CD8-positive, alpha-beta memory T cell (primary cell): ENCODE measurements at regions not wholly inside any gene's neighbourhood (a gene's known extent, or its start where the extent isn't known, plus 50 kb on each side); places are given as distances from the start of the nearest gene placed in this dataset.
A peak's percentile ranks its signal among the peaks of the same experiment; 100 is the strongest.

Experiments used
- CTCF ChIA-PET: fragments of 350-600 bp; sonication (Branson Sonifier 250); formaldehyde crosslinking; loops from one replicate; lab custom pipeline; 2021; ENCODE audit warnings: antibody characterized with exemption; lab: Charles Lee
- POLR2A ChIA-PET: fragments of 350-600 bp; sonication (Branson Sonifier 250); formaldehyde crosslinking; loops from one replicate; lab custom pipeline; 2021; ENCODE audit warnings: antibody characterized with exemption; lab: Charles Lee
- DNase-seq, 5 donors: peaks; one replicate each; pipeline versions ENCODE4 v3.0.0 to v3.0.0-alpha.2; 2020 to 2022; ENCODE audit warnings: mixed read lengths in 1 of 5
- H3K27ac ChIP-seq: one replicate; pipeline ENCODE4 v1.7.0; 2013; ENCODE audit warnings: low read depth, mild to moderate bottlenecking, low read length, moderate library complexity
- H3K27me3 ChIP-seq: 2 replicates; pipeline ENCODE4 v1.7.0; 2013; ENCODE audit warnings: low read length, mild to moderate bottlenecking; ENCODE audit not compliant: insufficient read depth, poor library complexity, severe bottlenecking
- H3K36me3 ChIP-seq: 2 replicates; pipeline ENCODE4 v1.7.0; 2013; ENCODE audit warnings: mild to moderate bottlenecking, low read length, moderate library complexity; ENCODE audit not compliant: insufficient read depth
- H3K4me1 ChIP-seq: 2 replicates; pipeline ENCODE4 v1.7.0; 2013; ENCODE audit warnings: mild to moderate bottlenecking, low read length, moderate library complexity; ENCODE audit not compliant: insufficient read depth
- H3K4me3 ChIP-seq: 2 replicates; pipeline ENCODE4 v1.7.0; 2013; ENCODE audit warnings: mild to moderate bottlenecking, low read length
- H3K9me3 ChIP-seq: 2 replicates; pipeline ENCODE4 v1.7.0; 2013; ENCODE audit warnings: mild to moderate bottlenecking, low read length
- H3K27ac Mint-ChIP-seq, 8 donors: one replicate each; pipeline ENCODE4 v1.8.0; 2020 to 2021; ENCODE audit warnings: mixed read lengths in 8 of 8, mild to moderate bottlenecking in 6 of 8, inconsistent platforms in 3 of 8, moderate library complexity in 3 of 8
- H3K27me3 Mint-ChIP-seq, 2 donors: one replicate each; pipeline ENCODE4 v1.8.0; 2020 to 2021; ENCODE audit warnings: mixed read lengths in 2 of 2, mild to moderate bottlenecking in 1 of 2, moderate library complexity in 1 of 2
- H3K36me3 Mint-ChIP-seq, 3 donors: one replicate each; pipeline ENCODE4 v1.8.0; 2020 to 2021; ENCODE audit warnings: mixed read lengths in 3 of 3, inconsistent platforms in 1 of 3, mild to moderate bottlenecking in 1 of 3
- H3K4me1 Mint-ChIP-seq, 3 donors: one replicate each; pipeline ENCODE4 v1.8.0; 2020 to 2021; ENCODE audit warnings: mixed read lengths in 3 of 3, inconsistent platforms in 1 of 3, mild to moderate bottlenecking in 1 of 3
- H3K4me3 Mint-ChIP-seq, 7 donors: one replicate each; pipeline ENCODE4 v1.8.0; 2020 to 2021; ENCODE audit warnings: mixed read lengths in 7 of 7, mild to moderate bottlenecking in 6 of 7, moderate library complexity in 4 of 7, inconsistent platforms in 2 of 7
- H3K9me3 Mint-ChIP-seq, 5 donors: one replicate each; pipeline ENCODE4 v1.8.0; 2020 to 2022; ENCODE audit warnings: mixed read lengths in 5 of 5, mild to moderate bottlenecking in 3 of 5, moderate library complexity in 2 of 5, inconsistent platforms in 1 of 5

DNA sequence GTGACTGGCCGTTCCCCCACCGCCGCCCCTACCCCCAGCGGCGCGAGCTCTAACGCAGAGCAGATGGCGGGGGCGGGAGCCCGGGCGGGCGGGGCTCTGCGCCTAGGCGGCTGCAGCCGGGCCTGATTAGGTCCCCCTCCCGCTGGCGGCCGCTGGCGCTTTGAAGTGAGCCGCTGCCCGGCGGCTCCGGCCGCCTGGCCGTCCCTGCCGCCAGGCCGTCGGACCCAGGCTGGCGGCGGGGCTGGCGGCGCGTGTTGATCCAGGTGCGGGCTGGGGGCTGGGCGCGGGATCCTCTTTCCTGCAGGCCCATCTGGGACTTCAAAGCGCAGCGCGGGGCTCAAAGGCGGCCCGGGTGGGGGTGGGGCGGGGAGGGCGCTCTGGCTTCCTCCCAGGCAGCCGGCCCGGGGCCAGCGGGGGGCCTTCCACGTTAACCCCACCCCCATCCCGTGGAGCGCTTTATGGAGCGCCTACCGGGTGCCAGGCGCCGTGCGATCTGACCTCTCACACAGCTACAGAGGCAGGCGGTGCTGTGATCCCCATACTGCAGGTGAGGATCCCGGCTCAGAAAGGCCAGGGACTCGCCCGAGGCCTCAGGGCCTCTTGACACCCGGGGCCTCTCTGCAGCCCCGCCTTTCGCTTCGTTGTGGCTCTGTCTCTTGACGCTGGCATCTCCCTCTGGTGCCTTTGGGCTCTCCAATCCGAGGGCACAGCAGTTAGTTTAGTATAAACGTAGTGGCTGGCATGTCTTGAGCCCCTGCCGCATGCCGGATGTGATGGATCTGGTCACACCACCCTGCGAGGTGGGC, 80.0 kb upstream of the NKD1 start:
- H3K36me3 Mint-ChIP-seq: peaks cover 0 to 4% (median 0%) of the 10 kb centered on the region in 3 donors
- no peak overlapping the region for H3K4me3 ChIP-seq
- H3K4me1 ChIP-seq: no peaks in the 10 kb centered on the region
- peak overlapping the region in 1 of 8 donors; percentile 47 for H3K27ac Mint-ChIP-seq
- peaks cover 7 to 11% (median 10%) of the 10 kb centered on the region in 3 donors for H3K4me1 Mint-ChIP-seq
- peaks cover 3% of the 10 kb centered on the region for H3K27me3 ChIP-seq
- no peaks in the 10 kb centered on the region for H3K9me3 Mint-ChIP-seq
- no peaks in the 10 kb centered on the region for H3K36me3 ChIP-seq
- CTCF ChIA-PET: no interaction called here
- DNase-seq: peak in 1 of 5 donors; percentile 10
- peaks cover 30 to 67% of the 10 kb centered on the region in 2 donors for H3K27me3 Mint-ChIP-seq
- POLR2A ChIA-PET: no interaction called here
- H3K4me3 Mint-ChIP-seq: peak overlapping the region in 4 of 7 donors; percentile 52 to 80 (median 62)
- no peak overlapping the region for H3K27ac ChIP-seq
- no peaks in the 10 kb centered on the region for H3K9me3 ChIP-seq

DNA sequence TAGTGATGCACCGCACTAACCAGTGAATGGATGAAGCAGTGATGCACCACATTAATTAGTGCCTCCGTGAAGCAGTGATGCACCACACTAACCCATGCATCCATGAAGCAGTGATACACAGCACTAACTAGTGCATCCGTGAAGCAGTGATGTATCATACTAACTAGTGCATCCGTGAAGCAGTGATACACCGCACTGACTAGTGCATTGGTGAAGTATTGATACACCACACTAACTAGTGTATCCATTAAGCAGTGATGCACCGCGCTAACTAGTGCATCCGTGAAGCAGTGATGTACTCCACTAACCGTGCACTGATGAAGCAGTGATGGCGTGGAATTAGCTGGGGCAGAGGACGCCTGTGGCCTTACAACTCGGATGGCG, 80.6 kb upstream of the NKD1 start:
- H3K27me3 ChIP-seq: peaks cover 3% of the 10 kb centered on the region
- H3K4me3 Mint-ChIP-seq: peak overlapping the region in 5 of 7 donors; percentile 52 to 78 (median 63)

DNA sequence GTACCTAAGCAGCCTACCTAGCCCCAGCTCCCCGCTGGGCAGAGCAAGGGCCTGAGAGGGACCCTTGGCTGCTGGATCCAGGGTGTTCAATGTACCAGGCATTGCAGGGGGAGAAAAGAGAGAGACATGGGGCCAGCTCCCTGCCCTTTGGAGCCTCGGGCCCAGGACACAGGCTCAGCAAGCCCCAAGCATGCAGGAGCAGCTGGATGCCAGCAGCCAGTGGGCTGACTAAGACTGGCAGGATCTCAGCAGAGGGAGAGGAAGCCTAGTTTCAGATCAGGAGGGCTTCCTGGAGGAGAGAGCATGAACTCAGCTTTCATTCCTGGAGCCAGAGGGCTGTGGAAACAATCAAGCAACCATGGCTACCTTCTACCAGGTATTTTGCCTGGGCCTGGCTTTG, 82.0 kb upstream of the NKD1 start:
- DNase-seq: no peak
- no peaks in the 10 kb centered on the region for H3K4me1 ChIP-seq
- no peaks in the 10 kb centered on the region for H3K9me3 ChIP-seq
- H3K36me3 Mint-ChIP-seq: peaks cover 0 to 4% (median 0%) of the 10 kb centered on the region in 3 donors
- CTCF ChIA-PET: interaction anchor here (2.0 kb wide), 1 partner anchor 340 kb away, joined by 4 read pairs; no protein-coding TSS in a partner anchor
- H3K4me1 Mint-ChIP-seq: peaks cover 7 to 11% (median 10%) of the 10 kb centered on the region in 3 donors
- H3K4me3 Mint-ChIP-seq: no peak overlapping the region
- no peak overlapping the region for H3K27ac Mint-ChIP-seq
- no peaks in the 10 kb centered on the region for H3K36me3 ChIP-seq
- H3K27ac ChIP-seq: no peak overlapping the region
- no peak overlapping the region for H3K4me3 ChIP-seq
- POLR2A ChIA-PET: no interaction called here
- peaks cover 31 to 68% of the 10 kb centered on the region in 2 donors for H3K27me3 Mint-ChIP-seq
- H3K9me3 Mint-ChIP-seq: no peaks in the 10 kb centered on the region
- peaks cover 3% of the 10 kb centered on the region for H3K27me3 ChIP-seq

More for the DNA sequence above, 80.6 kb upstream of the NKD1 start:
- Histone ChIP-seq H3K9me3 (no peaks in the 10 kb centered on the region), H3K27ac (no peak overlapping the region), H3K4me3 (no peak overlapping the region), H3K4me1 (no peaks in the 10 kb centered on the region), H3K36me3 (no peaks in the 10 kb centered on the region)
- Mint-ChIP-seq H3K27me3 (peaks cover 28 to 68% of the 10 kb centered on the region in 2 donors), H3K9me3 (no peaks in the 10 kb centered on the region), H3K4me1 (peaks cover 7 to 11% (median 10%) of the 10 kb centered on the region in 3 donors), H3K27ac (no peak overlapping the region), H3K36me3 (peaks cover 0 to 4% (median 0%) of the 10 kb centered on the region in 3 donors)
- POLR2A ChIA-PET: no interaction called here
- DNase-seq: no peak
- CTCF ChIA-PET: no interaction called here

DNA sequence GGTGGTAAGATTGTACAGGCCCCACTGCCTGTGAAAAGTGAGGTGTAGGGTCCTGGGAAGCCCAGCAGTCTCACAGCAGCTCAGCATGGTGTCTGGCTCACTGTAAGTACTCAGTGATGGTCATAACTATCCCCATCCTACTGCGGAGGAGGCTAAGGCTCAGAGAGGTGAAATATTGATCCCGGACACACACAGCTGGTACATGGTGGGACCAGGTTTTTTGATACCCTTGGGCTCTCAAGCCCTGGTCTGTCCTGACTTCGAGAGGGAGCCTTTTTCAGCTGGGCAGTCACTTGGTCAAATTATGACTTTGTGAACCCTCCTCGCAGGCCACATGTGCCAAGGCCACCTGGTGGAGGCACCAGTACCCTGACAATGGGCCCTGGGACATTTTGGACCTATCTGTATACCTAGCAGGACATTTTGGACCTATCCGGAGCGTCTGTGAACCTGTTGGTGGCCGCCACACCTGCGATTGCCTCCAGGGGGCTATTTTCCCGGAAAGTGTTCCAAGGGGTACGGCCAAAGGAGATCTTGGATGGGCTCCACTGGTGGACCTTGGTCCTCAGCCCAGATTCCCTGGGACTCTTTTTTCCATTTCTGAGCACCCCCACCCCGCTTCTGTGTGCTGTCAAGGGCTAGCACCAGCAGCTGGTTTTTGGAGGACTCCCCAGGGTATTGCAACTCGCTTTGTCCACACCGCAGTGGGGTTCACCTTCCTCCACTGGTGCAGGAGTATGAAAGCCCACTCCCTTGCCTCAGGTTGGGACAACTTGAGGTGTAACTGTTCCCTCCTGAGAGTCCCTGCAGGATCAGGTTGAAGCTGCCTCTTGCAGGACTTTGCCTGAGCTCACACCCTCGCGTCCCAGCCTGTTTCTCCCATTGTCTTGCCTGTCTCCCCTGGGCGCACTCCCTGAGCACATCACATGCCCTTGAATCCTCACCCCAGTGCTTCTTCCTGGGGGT, 83.6 kb upstream of the NKD1 start:
- Mint-ChIP-seq H3K4me1 (peaks cover 7 to 11% (median 10%) of the 10 kb centered on the region in 3 donors), H3K36me3 (peaks cover 0 to 4% (median 0%) of the 10 kb centered on the region in 3 donors), H3K9me3 (no peaks in the 10 kb centered on the region), H3K4me3 (no peak overlapping the region), H3K27me3 (peaks cover 33 to 61% of the 10 kb centered on the region in 2 donors), H3K27ac (no peak overlapping the region)
- ChIA-PET POLR2A (no interaction called here), CTCF (interaction anchor here (2.0 kb wide), 1 partner anchor 342 kb away, joined by 4 read pairs; no protein-coding TSS in a partner anchor)
- no peaks in the 10 kb centered on the region for H3K4me1 ChIP-seq
- no peaks in the 10 kb centered on the region for H3K36me3 ChIP-seq
- H3K9me3 ChIP-seq: no peaks in the 10 kb centered on the region
- H3K27ac ChIP-seq: no peak overlapping the region
- H3K4me3 ChIP-seq: no peak overlapping the region
- H3K27me3 ChIP-seq: peaks cover 3% of the 10 kb centered on the region
- DNase-seq: no peak

DNA sequence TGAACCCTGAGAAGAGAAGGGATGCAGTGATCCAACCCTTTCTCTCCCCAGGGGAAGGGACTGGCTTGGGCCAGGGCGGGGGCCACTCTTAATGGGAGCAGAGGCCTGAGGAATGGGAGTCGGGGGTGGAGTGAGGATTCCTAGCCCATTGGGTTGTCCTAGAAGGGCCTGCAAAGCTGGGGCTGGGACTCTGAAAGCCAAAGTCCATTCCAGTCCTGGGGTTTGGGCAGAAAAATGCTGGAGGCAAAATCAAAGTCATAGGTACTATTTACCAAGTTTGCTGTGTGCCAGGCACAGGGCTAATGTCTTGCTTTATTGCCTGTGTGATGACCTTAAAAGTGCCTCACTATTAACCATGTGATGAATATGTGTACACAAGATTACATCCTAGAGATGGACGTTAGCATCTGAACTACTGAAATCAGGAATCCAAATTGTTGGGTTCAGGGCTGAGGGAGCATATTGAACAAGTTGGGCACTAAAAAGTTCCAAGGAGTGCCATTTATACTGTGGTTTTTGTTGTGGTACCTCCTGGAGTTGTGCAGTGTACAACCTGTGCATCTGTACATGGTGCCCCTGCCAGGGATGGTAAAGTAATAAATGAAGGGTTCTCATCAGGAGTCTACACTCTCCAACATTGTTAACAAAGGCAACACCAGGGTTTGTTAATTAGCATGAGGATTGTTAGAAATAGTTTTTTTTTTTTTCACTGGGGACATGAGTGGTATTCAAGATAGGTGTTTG, 84.4 kb upstream of the NKD1 start:
- Mint-ChIP-seq H3K9me3 (no peaks in the 10 kb centered on the region), H3K27ac (peak overlapping the region in 2 of 8 donors; percentile 27 to 81), H3K4me3 (no peak overlapping the region), H3K4me1 (peaks cover 6 to 9% (median 8%) of the 10 kb centered on the region in 3 donors), H3K27me3 (peaks cover 28 to 55% of the 10 kb centered on the region in 2 donors), H3K36me3 (peaks cover 0 to 4% (median 0%) of the 10 kb centered on the region in 3 donors)
- POLR2A ChIA-PET: no interaction called here
- no peak for DNase-seq
- Histone ChIP-seq H3K36me3 (no peaks in the 10 kb centered on the region), H3K27me3 (peaks cover 3% of the 10 kb centered on the region), H3K4me3 (no peak overlapping the region), H3K9me3 (no peaks in the 10 kb centered on the region), H3K27ac (no peak overlapping the region), H3K4me1 (no peaks in the 10 kb centered on the region)
- CTCF ChIA-PET: no interaction called here

DNA sequence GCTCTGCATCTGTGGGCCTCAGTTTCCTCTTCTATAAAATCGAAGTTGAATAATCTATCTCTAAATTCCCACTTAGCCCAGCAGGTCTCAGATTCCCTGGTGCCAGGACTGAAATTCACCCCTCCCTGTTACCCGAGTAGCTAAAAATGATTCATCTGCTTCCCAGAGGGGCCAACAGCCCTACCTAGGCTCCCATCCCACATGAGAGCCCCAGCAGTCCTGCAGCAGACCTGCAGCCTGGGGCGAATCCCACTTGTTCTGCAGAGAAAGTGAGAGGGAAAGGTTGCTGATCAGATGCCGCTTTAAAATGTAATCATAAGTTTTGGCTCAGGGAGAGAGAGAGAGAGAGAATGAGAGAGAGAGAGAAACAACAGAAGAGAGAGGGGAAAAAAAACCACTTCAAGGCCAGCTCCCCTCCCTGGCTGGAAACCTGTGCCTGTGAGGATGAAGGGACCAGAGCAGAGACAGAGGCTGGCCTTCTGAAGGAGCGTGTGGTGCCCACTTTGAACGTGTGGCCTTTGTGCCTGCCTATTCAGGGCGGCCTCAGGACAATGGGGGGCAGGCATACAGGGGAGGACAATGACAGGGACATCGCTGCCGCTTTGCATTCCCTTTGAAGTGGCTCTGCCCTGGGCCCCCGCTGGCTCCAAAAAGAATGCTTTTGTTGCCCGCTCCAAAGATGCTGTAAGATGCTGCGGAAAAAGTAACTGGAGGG, 85.2 kb upstream of the NKD1 start:
- H3K36me3 ChIP-seq: no peaks in the 10 kb centered on the region
- no peak overlapping the region for H3K4me3 Mint-ChIP-seq
- peaks cover 24 to 50% of the 10 kb centered on the region in 2 donors for H3K27me3 Mint-ChIP-seq
- ChIA-PET CTCF (no interaction called here), POLR2A (no interaction called here)
- no peaks in the 10 kb centered on the region for H3K4me1 ChIP-seq
- H3K9me3 ChIP-seq: no peaks in the 10 kb centered on the region
- peaks cover 3 to 7% (median 4%) of the 10 kb centered on the region in 3 donors for H3K4me1 Mint-ChIP-seq
- H3K27me3 ChIP-seq: peaks cover 3% of the 10 kb centered on the region
- no peaks in the 10 kb centered on the region for H3K9me3 Mint-ChIP-seq
- H3K36me3 Mint-ChIP-seq: peaks cover 0 to 4% (median 0%) of the 10 kb centered on the region in 3 donors
- H3K27ac ChIP-seq: no peak overlapping the region
- DNase-seq: no peak
- no peak overlapping the region for H3K4me3 ChIP-seq
- H3K27ac Mint-ChIP-seq: no peak overlapping the region

DNA sequence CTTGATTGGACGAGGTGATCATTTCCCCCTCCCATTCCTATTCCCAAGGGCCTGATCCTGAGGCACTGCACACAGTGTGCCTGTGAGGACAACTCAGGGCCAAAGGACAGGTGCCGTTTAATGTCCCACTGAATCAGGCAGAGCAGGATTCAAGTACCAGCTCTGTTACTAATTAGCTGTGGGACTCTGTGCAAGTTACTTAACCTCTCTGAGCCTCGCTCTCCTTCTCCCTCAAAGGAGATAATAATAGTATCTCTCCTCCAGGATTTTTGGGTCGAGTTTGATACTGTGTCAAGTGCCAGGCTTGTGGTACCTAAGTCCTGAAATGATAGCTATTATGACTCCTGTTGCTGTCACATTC, 86.8 kb upstream of the NKD1 start:
- H3K4me3 Mint-ChIP-seq: no peak overlapping the region
- DNase-seq: no peak
- H3K27me3 Mint-ChIP-seq: peaks cover 20 to 42% of the 10 kb centered on the region in 2 donors
- peaks cover 2 to 8% (median 8%) of the 10 kb centered on the region in 3 donors for H3K4me1 Mint-ChIP-seq
- H3K36me3 Mint-ChIP-seq: peaks cover 0 to 4% (median 0%) of the 10 kb centered on the region in 3 donors
- no peaks in the 10 kb centered on the region for H3K9me3 Mint-ChIP-seq
- no peaks in the 10 kb centered on the region for H3K27me3 ChIP-seq
- ChIA-PET POLR2A (no interaction called here), CTCF (no interaction called here)
- H3K36me3 ChIP-seq: no peaks in the 10 kb centered on the region
- H3K9me3 ChIP-seq: no peaks in the 10 kb centered on the region
- no peak overlapping the region for H3K27ac ChIP-seq
- H3K4me3 ChIP-seq: no peak overlapping the region
- H3K27ac Mint-ChIP-seq: no peak overlapping the region
- no peaks in the 10 kb centered on the region for H3K4me1 ChIP-seq
